ENCODE measurements at regions not wholly inside any gene's neighbourhood (a gene's known extent, or its start where the extent isn't known, plus 50 kb on each side); places are given as distances from the start of the nearest gene placed in this dataset.

- TF ChIP-seq CTCF (IDR thresholded peaks at IDR 0.05 in 4 of 5, conservative IDR thresholded peaks at IDR 0.05 in 1 of 5): no peak
- TF ChIP-seq POLR2A (IDR thresholded peaks at IDR 0.05): no peak
These were observed 143.8 kb upstream of the PPARGC1A start for GRCh38 chr4:24033626-24034025.
